Glomerular visceral epithelial cell (primary cell): ENCODE measurements at regions not wholly inside any gene's neighbourhood (a gene's known extent, or its start where the extent isn't known, plus 50 kb on each side); places are given as distances from the start of the nearest gene placed in this dataset.
A peak's percentile ranks its signal among the peaks of the same experiment; 100 is the strongest.

ENCODE experiments used
- DNase-seq: peaks from one replicate; pipeline ENCODE4 v3.0.0-alpha.2; 2016; ENCODE audit errors: extremely low spot score

GRCh38 chr12:124458992-124459851, 108.2 kb downstream of the NCOR2 start:
- no peak for DNase-seq

GRCh38 chr12:124458220-124458991, 109.0 kb downstream of the NCOR2 start:
- no peak for DNase-seq

GRCh38 chr12:124457287-124458219, 109.9 kb downstream of the NCOR2 start:
- no peak for DNase-seq

- DNase-seq: no peak
These were observed 110.7 kb downstream of the NCOR2 start for GRCh38 chr12:124456652-124457152.

GRCh38 chr12:124456133-124456651, 111.2 kb downstream of the NCOR2 start:
- DNase-seq: no peak

- no peak for DNase-seq
These were observed 112.1 kb downstream of the NCOR2 start for GRCh38 chr12:124455336-124455735.

- DNase-seq: no peak
These were observed 112.7 kb downstream of the NCOR2 start for GRCh38 chr12:124454735-124455134.

GRCh38 chr12:124454352-124454725, 113.1 kb downstream of the NCOR2 start:
- DNase-seq: no peak

- peak; percentile 73 for DNase-seq
These were observed 113.7 kb downstream of the NCOR2 start for GRCh38 chr12:124453419-124454351.

GRCh38 chr12:124452576-124453331, 114.7 kb downstream of the NCOR2 start:
- DNase-seq: no peak

- no peak for DNase-seq
These were observed 115.7 kb downstream of the NCOR2 start for GRCh38 chr12:124451637-124452243.

- DNase-seq: no peak
These were observed 116.4 kb downstream of the NCOR2 start for GRCh38 chr12:124451016-124451415.

- DNase-seq: no peak
These were observed 117.0 kb downstream of the NCOR2 start for GRCh38 chr12:124450376-124450750.

GRCh38 chr12:124449623-124450375, 117.6 kb downstream of the NCOR2 start:
- no peak for DNase-seq

- no peak for DNase-seq
These were observed 118.3 kb downstream of the NCOR2 start for GRCh38 chr12:124448955-124449622.

GRCh38 chr12:124448241-124448954, 119.0 kb downstream of the NCOR2 start:
- no peak for DNase-seq

GRCh38 chr12:124446364-124446763, 121.0 kb downstream of the NCOR2 start:
- DNase-seq: no peak
